SK-N-SH treated with all-trans-retinoic acid at 6 μM for 48 hours (cell line): ENCODE measurements at regions not wholly inside any gene's neighbourhood (a gene's known extent, or its start where the extent isn't known, plus 50 kb on each side); places are given as distances from the start of the nearest gene placed in this dataset.

Source experiments
- ARNTL ChIP-seq: fragments of 450-650 bp; formaldehyde crosslinking; IDR thresholded peaks from 2 replicates; pipeline ENCODE4 v1.5.0; 2020; ENCODE audit warnings: low read depth, mild to moderate bottlenecking, moderate library complexity, borderline replicate concordance
- PATZ1 ChIP-seq: fragments of 250-450 bp; sonication (Bioruptor Pico); IDR thresholded peaks from 2 replicates; pipeline ENCODE4 v1.8.0; 2020; ENCODE audit warnings: mild to moderate bottlenecking, moderate library complexity, borderline replicate concordance
- ZFP30 ChIP-seq: fragments of 450-650 bp; formaldehyde crosslinking; IDR thresholded peaks from 2 replicates; pipeline ENCODE4 v1.5.0; 2022; ENCODE audit warnings: mild to moderate bottlenecking, moderate library complexity

GRCh38 chr2:236452238-236452637 lies 117.4 kb upstream of the ACKR3 start:
- TF ChIP-seq ZFP30 (CRISPR knock-in tag) (no peak), PATZ1 (no peak), ARNTL (no peak)
